SU-DHL-6 (cell line): ENCODE measurements at regions not wholly inside any gene's neighbourhood (a gene's known extent, or its start where the extent isn't known, plus 50 kb on each side); places are given as distances from the start of the nearest gene placed in this dataset.

Experiments
- CTCF ChIP-seq: fragments of 200-600 bp; sonication (generic); IDR thresholded peaks from one replicate; pipeline ENCODE4 v1.5.1; 2017; ENCODE audit warnings: antibody characterized with exemption, mild to moderate bottlenecking, low read length, moderate library complexity; ENCODE audit not compliant: insufficient read depth, poor library complexity, severe bottlenecking
- EZH2phosphoT487 ChIP-seq: fragments of 200-600 bp; sonication (generic), shearing (Covaris generic); conservative IDR thresholded peaks from 2 replicates; pipeline ENCODE4 v1.6.1; 2018; ENCODE audit warnings: mild to moderate bottlenecking, antibody characterized with exemption, low read length, moderate library complexity, mixed read lengths

DNA sequence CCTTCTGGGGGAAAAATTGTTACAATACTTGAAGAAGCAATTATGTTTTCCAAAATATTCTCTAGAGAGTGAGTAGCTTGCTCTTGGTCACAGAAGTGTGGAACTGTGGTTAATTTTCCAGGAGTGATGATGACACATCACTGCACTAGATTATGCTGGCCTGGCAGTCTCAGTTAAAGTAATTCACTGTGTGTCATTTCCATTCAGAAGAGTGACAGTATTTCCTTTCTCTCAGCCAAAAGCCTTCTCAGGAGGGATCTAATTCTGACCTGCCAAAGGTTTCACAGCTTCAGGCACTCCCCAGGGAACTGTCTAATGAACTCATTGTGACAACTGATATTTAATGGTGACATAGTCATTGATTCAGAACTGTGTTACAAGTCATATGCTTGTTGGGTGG is 517.5 kb downstream of the TBC1D32 start:
- TF ChIP-seq EZH2phosphoT487 (no peak), CTCF (no peak)
